ENCODE measurements at regions not wholly inside any gene's neighbourhood (a gene's known extent, or its start where the extent isn't known, plus 50 kb on each side); places are given as distances from the start of the nearest gene placed in this dataset.

- Histone ChIP-seq H4K20me1 (ENCODE audit: insufficient read depth) (no peaks in the 10 kb centered on the region), H3K9me2 (ENCODE audit: insufficient read depth) (no peaks in the 10 kb centered on the region), H3K9me3 (ENCODE audit: control insufficient read depth in 1 of 2, insufficient read depth in 1 of 2, low read depth in 1 of 2, low read length in 2 of 2) (no peaks in the 10 kb centered on the region), H3K27ac (ENCODE audit: low read depth, low read length) (no peak overlapping the region), H2AFZ (ENCODE audit: low read depth, low read length, poor library complexity, severe bottlenecking) (no peak overlapping the region), H3K36me3 (ENCODE audit: control insufficient read depth in 1 of 2, insufficient read depth in 2 of 2, low read length in 2 of 2) (no peaks in the 10 kb centered on the region), H3K79me2 (ENCODE audit: insufficient read depth, low read length) (no peaks in the 10 kb centered on the region), H3K4me2 (ENCODE audit: low read length) (no peak overlapping the region), H3K4me3 (replicated peaks in 1 of 2; ENCODE audit: low read depth in 1 of 2, low read length in 2 of 2) (no peak overlapping the region), H3K9ac (ENCODE audit: low read length) (no peak overlapping the region), H3K27me3 (ENCODE audit: insufficient read depth, low read length) (no peaks in the 10 kb centered on the region), H3K4me1 (ENCODE audit: control insufficient read depth in 1 of 2, insufficient read depth in 2 of 2, low read length in 2 of 2) (no peaks in the 10 kb centered on the region)
- no peak for TF ChIP-seq ZFX (IDR thresholded peaks at IDR 0.05)
- ChIA-PET CTCF (no interaction called here), POLR2A (no interaction called here), RAD21 (ENCODE audit: low non-redundant PET in 1 of 2, low total read pairs in 2 of 2, uncharacterized antibody in 2 of 2, unreplicated experiment in 2 of 2) (no interaction called here)
- DNase-seq (ENCODE audit: low read depth, low spot score) (no peak), ATAC-seq (no peak)
- no TSS peak for BruUV-seq (replicated peaks)
- intact Hi-C loops (cut with micrococcal nuclease), result no loop called here
Measured at GRCh38 chr5:108557686-108558085, 175.8 kb upstream of the FBXL17 start.

- no peak for DNase-seq (ENCODE audit: low read depth, low spot score)
- Histone ChIP-seq H3K4me2 (ENCODE audit: low read length) (no peak overlapping the region), H3K27ac (ENCODE audit: low read depth, low read length) (no peak overlapping the region), H2AFZ (ENCODE audit: low read depth, low read length, poor library complexity, severe bottlenecking) (no peak overlapping the region), H3K4me3 (replicated peaks in 1 of 2; ENCODE audit: low read depth in 1 of 2, low read length in 2 of 2) (no peak overlapping the region), H3K4me1 (ENCODE audit: control insufficient read depth in 1 of 2, insufficient read depth in 2 of 2, low read length in 2 of 2) (no peaks in the 10 kb centered on the region), H3K9ac (ENCODE audit: low read length) (no peak overlapping the region), H3K79me2 (ENCODE audit: insufficient read depth, low read length) (no peaks in the 10 kb centered on the region), H3K36me3 (ENCODE audit: control insufficient read depth in 1 of 2, insufficient read depth in 2 of 2, low read length in 2 of 2) (no peaks in the 10 kb centered on the region), H3K9me3 (ENCODE audit: control insufficient read depth in 1 of 2, insufficient read depth in 1 of 2, low read depth in 1 of 2, low read length in 2 of 2) (no peaks in the 10 kb centered on the region), H4K20me1 (ENCODE audit: insufficient read depth) (no peaks in the 10 kb centered on the region), H3K9me2 (ENCODE audit: insufficient read depth) (no peaks in the 10 kb centered on the region), H3K27me3 (ENCODE audit: insufficient read depth, low read length) (no peaks in the 10 kb centered on the region)
- ChIA-PET RAD21 (ENCODE audit: low non-redundant PET in 1 of 2, low total read pairs in 2 of 2, uncharacterized antibody in 2 of 2, unreplicated experiment in 2 of 2) (no interaction called here), CTCF (no interaction called here), POLR2A (no interaction called here)
- no TSS peak for BruUV-seq (replicated peaks)
- TF ChIP-seq RAD21 (IDR thresholded peaks at IDR 0.05; ENCODE audit: low read depth) (no peak), ZBTB33 (IDR thresholded peaks at IDR 0.05; ENCODE audit: extremely low read depth, insufficient replicate concordance, low read length) (no peak), JUND (IDR thresholded peaks at IDR 0.05) (no peak), SP1 (IDR thresholded peaks at IDR 0.05; ENCODE audit: low read depth) (no peak), FOSL1 (IDR thresholded peaks at IDR 0.05; ENCODE audit: low read depth) (no peak), CBX3 (IDR thresholded peaks at IDR 0.05; ENCODE audit: low read depth) (no peak), ZNF274 (IDR thresholded peaks at IDR 0.05; ENCODE audit: low read depth, low read length) (no peak), POLR2AphosphoS5 (IDR thresholded peaks at IDR 0.05; ENCODE audit: low read depth, low read length) (no peak), CTCF (IDR thresholded peaks at IDR 0.05 in 2 of 3, conservative IDR thresholded peaks at IDR 0.05 in 1 of 3; ENCODE audit: borderline replicate concordance in 1 of 3, insufficient read depth in 1 of 3, low read depth in 2 of 3, low read length in 2 of 3) (no peak), ATF3 (IDR thresholded peaks at IDR 0.05) (no peak)
- intact Hi-C loops (cut with micrococcal nuclease), result no loop called here
- ATAC-seq, result no peak
Measured at GRCh38 chr5:108556441-108557145, 174.7 kb upstream of the FBXL17 start.
